Smooth muscle cell (in vitro differentiated cells): ENCODE measurements at regions not wholly inside any gene's neighbourhood (a gene's known extent, or its start where the extent isn't known, plus 50 kb on each side); places are given as distances from the start of the nearest gene placed in this dataset.

Experiments
- DNase-seq: peaks from one replicate; lab custom pipeline; 2025; ENCODE audit not compliant: unreplicated experiment; lab: John Stamatoyannopoulos, UW
- H2AFZ ChIP-seq: fragments of 200-600 bp; sonication (generic); 2 replicates; pipeline ENCODE4 v1.6.0; 2016; ENCODE audit warnings: antibody characterized with exemption, low read depth, mild to moderate bottlenecking
- H3F3A ChIP-seq: fragments of 200-600 bp; sonication (generic); 2 replicates; pipeline ENCODE4 v1.6.0; 2017; ENCODE audit warnings: antibody characterized with exemption, low read depth
- H3K27ac ChIP-seq: fragments of 200-600 bp; sonication (generic); 2 replicates; pipeline ENCODE4 v1.5.1; 2016; ENCODE audit warnings: low read depth, mild to moderate bottlenecking
- H3K27me3 ChIP-seq: fragments of 200-600 bp; sonication (generic); 2 replicates; pipeline ENCODE4 v1.6.1; 2016; ENCODE audit warnings: low read depth, mild to moderate bottlenecking
- H3K36me3 ChIP-seq: fragments of 200-600 bp; sonication (generic); 2 replicates; pipeline ENCODE4 v1.5.1; 2016; ENCODE audit warnings: low read depth
- H3K4me1 ChIP-seq: fragments of 200-600 bp; sonication (generic); 2 replicates; pipeline ENCODE4 v1.5.1; 2016; ENCODE audit warnings: low read depth
- H3K4me2 ChIP-seq: fragments of 200-600 bp; sonication (generic); 2 replicates; pipeline ENCODE4 v1.6.0; 2016; ENCODE audit warnings: mild to moderate bottlenecking
- H3K4me3 ChIP-seq: fragments of 200-600 bp; sonication (generic); 2 replicates; pipeline ENCODE4 v1.5.1; 2016; ENCODE audit warnings: mild to moderate bottlenecking
- H3K79me2 ChIP-seq: fragments of 200-600 bp; sonication (generic); 2 replicates; pipeline ENCODE4 v1.6.0; 2016; ENCODE audit warnings: low read depth, mild to moderate bottlenecking
- H3K9ac ChIP-seq: fragments of 200-600 bp; sonication (generic); 2 replicates; pipeline ENCODE4 v1.6.0; 2016; ENCODE audit warnings: low read depth
- H3K9me3 ChIP-seq: fragments of 200-600 bp; sonication (generic); replicated peaks from 2 replicates; pipeline ENCODE4 v1.5.1; 2016; ENCODE audit warnings: low read depth
- H4K20me1 ChIP-seq: fragments of 200-600 bp; sonication (generic); 2 replicates; pipeline ENCODE4 v1.6.0; 2016; ENCODE audit warnings: low read depth
- CTCF ChIP-seq: fragments of 200-600 bp; sonication (generic); IDR thresholded peaks from 2 replicates; pipeline ENCODE4 v1.5.1; 2017; ENCODE audit warnings: borderline replicate concordance, mild to moderate bottlenecking, antibody characterized with exemption; ENCODE audit not compliant: insufficient read depth, poor library complexity, severe bottlenecking
- WGBS: methylation state at CpG from one replicate; pipeline ENCODE4 v1.1.7; 2016; ENCODE audit warnings: low lambda C conversion rate; 5-methylcytosine and 5-hydroxymethylcytosine counted together

- 77% methylated on average over 7 of the region's 7 CpGs for WGBS
- H3K27me3 ChIP-seq: no peaks in the 10 kb centered on the region
- TF ChIP-seq CTCF: no peak
- no peak for DNase-seq
- H3K4me2 ChIP-seq: no peak overlapping the region
- H3K9me3 ChIP-seq: no peaks in the 10 kb centered on the region
- H3F3A ChIP-seq: no peaks in the 10 kb centered on the region
- H3K36me3 ChIP-seq: no peaks in the 10 kb centered on the region
- H4K20me1 ChIP-seq: no peaks in the 10 kb centered on the region
- no peak overlapping the region for H3K27ac ChIP-seq
- H3K4me3 ChIP-seq: no peak overlapping the region
- no peaks in the 10 kb centered on the region for H3K4me1 ChIP-seq
- H3K79me2 ChIP-seq: no peaks in the 10 kb centered on the region
- H3K9ac ChIP-seq: no peak overlapping the region
- H2AFZ ChIP-seq: no peak overlapping the region
Observed at GRCh38 chr10:2145491-2145890, 408.2 kb upstream of the ADARB2 start.

GRCh38 chr10:2144584-2144983, 407.3 kb upstream of the ADARB2 start:
- no peaks in the 10 kb centered on the region for H3F3A ChIP-seq
- no peaks in the 10 kb centered on the region for H3K79me2 ChIP-seq
- no peaks in the 10 kb centered on the region for H3K36me3 ChIP-seq
- no peak overlapping the region for H3K27ac ChIP-seq
- TF ChIP-seq CTCF: no peak
- H2AFZ ChIP-seq: no peak overlapping the region
- H3K4me3 ChIP-seq: no peak overlapping the region
- H3K9ac ChIP-seq: no peak overlapping the region
- no peak for DNase-seq
- WGBS: 78% methylated on average over 4 of the region's 4 CpGs
- no peaks in the 10 kb centered on the region for H3K27me3 ChIP-seq
- H3K9me3 ChIP-seq: no peaks in the 10 kb centered on the region
- H3K4me2 ChIP-seq: no peak overlapping the region
- no peaks in the 10 kb centered on the region for H4K20me1 ChIP-seq
- H3K4me1 ChIP-seq: no peaks in the 10 kb centered on the region

GRCh38 chr10:2143213-2143835, 406.0 kb upstream of the ADARB2 start:
- no peaks in the 10 kb centered on the region for H3K9me3 ChIP-seq
- H3F3A ChIP-seq: no peaks in the 10 kb centered on the region
- no peaks in the 10 kb centered on the region for H3K4me1 ChIP-seq
- H4K20me1 ChIP-seq: no peaks in the 10 kb centered on the region
- no peak overlapping the region for H2AFZ ChIP-seq
- H3K36me3 ChIP-seq: no peaks in the 10 kb centered on the region
- WGBS: 90% methylated on average over 16 of the region's 16 CpGs
- no peaks in the 10 kb centered on the region for H3K79me2 ChIP-seq
- no peak overlapping the region for H3K4me2 ChIP-seq
- no peak overlapping the region for H3K9ac ChIP-seq
- TF ChIP-seq CTCF: no peak
- DNase-seq: no peak
- H3K4me3 ChIP-seq: no peak overlapping the region
- H3K27ac ChIP-seq: no peak overlapping the region
- no peaks in the 10 kb centered on the region for H3K27me3 ChIP-seq

- no peak overlapping the region for H3K9ac ChIP-seq
- 93% methylated on average over 1 of the region's 1 CpG for WGBS
- no peak overlapping the region for H3K4me3 ChIP-seq
Observed at GRCh38 chr10:2139746-2140145, 402.4 kb upstream of the ADARB2 start.

More at GRCh38 chr10:2139746-2140145, 402.4 kb upstream of the ADARB2 start:
- Histone ChIP-seq H3K4me2 (no peak overlapping the region), H3K36me3 (no peaks in the 10 kb centered on the region), H3F3A (no peaks in the 10 kb centered on the region), H3K9me3 (no peaks in the 10 kb centered on the region), H3K79me2 (no peaks in the 10 kb centered on the region), H3K27me3 (no peaks in the 10 kb centered on the region), H3K4me1 (no peaks in the 10 kb centered on the region), H2AFZ (no peak overlapping the region), H3K27ac (no peak overlapping the region), H4K20me1 (no peaks in the 10 kb centered on the region)
- TF ChIP-seq CTCF: no peak
- no peak for DNase-seq
